ENCODE measurements at regions not wholly inside any gene's neighbourhood (a gene's known extent, or its start where the extent isn't known, plus 50 kb on each side); places are given as distances from the start of the nearest gene placed in this dataset.
A peak's percentile ranks its signal among the peaks of the same experiment; 100 is the strongest.
"Not testable (repeated sequence)": the region's sequence is repeated elsewhere in the genome, so short reads cannot be mapped to it uniquely, and the experiment has no call there.

DNA sequence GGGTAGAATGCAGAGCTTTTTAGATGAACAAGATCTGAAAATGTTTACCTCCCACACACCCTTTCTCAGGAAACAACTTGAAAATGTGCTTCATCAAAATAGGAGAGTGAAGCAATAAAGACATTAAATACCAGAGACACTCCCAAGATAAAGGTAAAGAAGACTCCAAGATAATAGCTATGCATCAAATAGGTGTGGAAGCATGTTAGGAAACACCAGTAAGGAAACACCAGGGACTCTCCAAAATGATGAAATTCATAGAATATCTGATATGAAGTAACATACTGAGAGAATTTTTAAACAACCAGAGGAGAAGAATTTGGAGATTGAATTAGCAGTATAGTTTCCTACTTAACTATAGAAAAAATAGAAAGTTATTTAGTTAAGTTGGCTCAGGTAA lies 57.0 kb downstream of the OR10A6 start:
- DNase-seq (ENCODE audit: low spot score), result no peak

GRCh38 chr11:7872890-7873289 lies 58.2 kb downstream of the OR10A6 start:
- DNase-seq (ENCODE audit: low spot score), result no peak

DNA sequence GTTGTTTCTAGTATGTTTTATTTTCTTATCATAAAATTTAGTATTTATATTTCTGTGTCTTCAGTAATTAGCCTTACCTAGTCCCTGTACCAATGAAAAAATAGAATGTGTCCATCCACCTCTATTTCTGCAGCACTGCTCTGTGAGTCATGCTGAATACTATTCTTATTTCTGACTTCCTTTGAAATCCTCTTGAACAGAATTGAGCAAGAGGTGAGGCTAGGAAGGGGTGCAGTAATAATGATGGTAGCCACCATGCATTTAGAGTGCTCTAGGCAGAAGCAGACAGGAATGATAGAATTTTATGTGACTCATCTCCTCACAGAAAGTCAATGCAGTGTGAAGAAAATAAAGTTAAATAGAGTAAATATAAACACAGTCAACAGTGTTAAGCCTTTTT lies 60.0 kb downstream of the OR10A6 start:
- DNase-seq (ENCODE audit: low spot score), result no peak

GRCh38 chr11:7869467-7869866 lies 61.6 kb downstream of the OR10A6 start:
- no peak for DNase-seq (ENCODE audit: low spot score)

GRCh38 chr11:7861292-7861691 lies 64.5 kb upstream of the OR5P2 start:
- not testable (repeated sequence) for DNase-seq (ENCODE audit: low spot score)

GRCh38 chr11:7860844-7861243 lies 64.1 kb upstream of the OR5P2 start:
- DNase-seq (ENCODE audit: low spot score), result not testable (repeated sequence)

DNA sequence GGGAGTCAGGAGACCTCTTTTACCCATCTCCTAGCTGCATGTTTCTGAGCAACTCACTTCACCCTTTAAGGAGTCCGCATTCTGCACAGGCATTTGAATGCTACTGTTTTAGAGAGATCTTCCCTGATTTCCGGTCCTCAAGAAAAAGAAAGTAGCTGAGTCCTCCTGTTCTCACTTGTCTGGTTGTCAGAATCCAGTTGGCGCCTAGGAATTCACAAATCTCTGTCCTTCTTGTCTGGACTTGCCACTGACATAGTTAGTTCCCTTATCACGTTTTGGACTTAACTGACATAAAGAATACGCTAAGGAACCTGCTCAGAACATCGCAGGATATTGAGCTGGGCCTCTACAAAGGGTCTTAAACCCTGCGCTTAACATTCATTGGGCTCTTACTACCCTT lies 61.3 kb upstream of the OR5P2 start:
- DNase-seq (ENCODE audit: low spot score), result no peak

GRCh38 chr11:7851391-7851790 lies 54.6 kb upstream of the OR5P2 start:
- peak; percentile 20 for DNase-seq (ENCODE audit: low spot score)

DNA sequence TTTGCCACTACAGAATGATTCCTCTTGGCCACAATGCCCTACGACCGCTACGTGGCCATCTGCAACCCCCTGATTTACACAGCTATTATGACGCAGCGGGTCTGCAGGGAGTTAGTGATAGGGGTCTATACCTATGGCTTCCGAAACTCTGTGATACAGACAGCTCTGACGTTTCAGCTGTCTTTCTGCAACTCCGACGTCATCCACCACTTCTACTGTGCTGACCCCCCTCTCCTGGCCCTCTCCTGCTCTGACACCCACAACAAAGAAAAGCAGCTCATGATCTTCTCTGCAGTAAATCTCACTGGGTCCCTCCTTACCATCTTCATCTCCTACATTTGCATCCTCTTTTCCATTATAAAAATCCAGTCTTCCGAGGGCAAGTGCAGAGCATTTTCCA lies 52.3 kb upstream of the OR5P2 start:
- DNase-seq (ENCODE audit: low spot score), result no peak

All from SW480 (cell line).